SIG-M5 (cell line): ENCODE measurements at regions not wholly inside any gene's neighbourhood (a gene's known extent, or its start where the extent isn't known, plus 50 kb on each side); places are given as distances from the start of the nearest gene placed in this dataset.
"Not testable (repeated sequence)": the region's sequence is repeated elsewhere in the genome, so short reads cannot be mapped to it uniquely, and the experiment has no call there.

Experiments used
- DNase-seq: peaks from one replicate; lab custom pipeline; 2025; lab: John Stamatoyannopoulos, UW

DNA sequence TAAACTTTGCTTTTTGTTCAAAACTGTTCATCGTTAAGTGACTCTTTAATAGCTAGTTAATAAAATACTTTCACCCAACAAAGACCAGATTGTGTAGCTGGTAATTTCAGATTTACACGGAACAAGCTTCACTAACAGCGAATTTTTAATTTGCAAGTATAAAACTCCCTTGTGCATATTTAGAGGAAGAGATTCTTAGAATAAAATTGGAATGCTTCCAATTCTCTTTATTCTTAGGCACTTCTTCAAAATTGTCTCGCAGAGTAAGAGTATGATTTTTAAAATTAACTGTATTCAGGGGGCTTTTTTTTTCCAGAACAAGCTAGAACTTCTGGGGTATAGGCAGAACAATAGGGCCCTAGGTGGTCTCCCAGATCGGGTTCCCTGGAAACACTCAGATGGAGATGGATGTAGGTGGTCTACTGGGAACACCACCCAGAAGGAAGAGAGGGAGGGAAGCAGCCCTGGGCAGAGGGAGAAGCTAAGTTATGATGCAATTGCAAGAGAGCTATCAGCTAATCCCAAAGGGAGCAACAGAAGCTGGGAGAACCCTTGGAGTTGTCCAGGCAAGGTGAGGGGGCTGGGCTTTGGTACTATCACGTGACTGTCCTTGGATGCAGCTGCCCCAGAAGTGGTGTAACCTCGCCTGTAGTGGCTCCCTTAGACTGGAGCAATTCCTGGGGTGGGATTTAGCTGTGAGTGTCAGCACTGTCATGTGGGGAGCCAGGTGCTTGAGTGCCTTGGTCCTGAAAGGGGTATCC lies 151.7 kb upstream of the ASB18 start:
- no peak for DNase-seq

DNA sequence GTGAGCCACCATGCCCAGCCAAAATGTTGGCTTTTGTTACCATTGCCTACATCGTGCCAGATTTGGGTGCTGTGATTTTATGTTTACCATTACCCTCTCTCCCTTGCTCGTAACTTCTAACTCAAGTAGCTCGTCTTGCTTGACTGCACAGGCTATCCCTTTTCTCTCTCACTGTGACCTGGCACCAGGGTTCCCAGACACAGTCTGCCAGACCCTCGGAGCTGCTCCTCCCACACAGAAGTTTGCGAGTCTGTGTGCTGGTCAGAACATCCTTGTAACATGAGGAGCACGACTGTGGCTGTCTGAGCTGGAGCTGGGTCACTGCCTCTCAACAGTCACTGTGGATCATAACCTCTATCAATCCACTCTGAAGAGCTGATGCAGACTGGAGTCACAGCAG lies 152.5 kb upstream of the ACKR3 start:
- no peak for DNase-seq

DNA sequence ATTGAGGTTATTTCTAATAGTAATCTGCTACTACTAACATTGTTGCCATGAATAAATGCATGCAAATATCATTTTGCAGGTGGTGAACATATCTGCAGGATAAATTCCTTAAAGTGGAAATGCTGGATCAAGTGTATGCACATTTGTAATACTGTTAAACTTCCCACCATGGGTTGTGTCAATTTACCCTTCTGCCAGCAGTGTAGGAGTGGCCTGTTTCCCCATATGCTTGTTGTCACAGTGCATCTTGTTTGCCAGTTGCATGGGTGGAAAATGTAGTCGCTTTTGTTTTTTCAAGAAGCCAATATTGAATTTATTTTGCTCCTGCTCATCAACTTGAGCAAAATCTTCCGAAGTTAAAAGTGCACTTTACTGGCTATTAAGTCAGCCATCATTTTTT lies 139.0 kb upstream of the ACKR3 start:
- DNase-seq: no peak

DNA sequence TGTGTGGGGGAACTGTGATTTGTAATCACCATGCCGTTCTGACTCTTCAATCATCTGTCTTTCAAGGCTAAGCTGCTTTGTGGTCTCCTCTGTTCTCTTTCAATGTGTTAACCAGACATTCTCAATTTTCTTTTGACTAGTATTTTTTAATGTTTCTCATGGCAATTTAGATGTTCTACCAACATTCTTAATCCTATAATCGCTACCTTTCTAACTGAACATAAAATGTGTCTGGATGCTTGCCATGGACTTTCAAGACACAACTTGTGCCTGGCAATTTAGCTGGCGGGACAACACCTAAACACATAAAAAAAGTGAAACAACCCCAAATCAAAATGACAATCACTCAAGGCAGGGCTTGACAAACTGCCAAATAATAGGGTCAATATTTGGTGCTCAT lies 135.0 kb upstream of the ACKR3 start:
- DNase-seq: no peak

DNA sequence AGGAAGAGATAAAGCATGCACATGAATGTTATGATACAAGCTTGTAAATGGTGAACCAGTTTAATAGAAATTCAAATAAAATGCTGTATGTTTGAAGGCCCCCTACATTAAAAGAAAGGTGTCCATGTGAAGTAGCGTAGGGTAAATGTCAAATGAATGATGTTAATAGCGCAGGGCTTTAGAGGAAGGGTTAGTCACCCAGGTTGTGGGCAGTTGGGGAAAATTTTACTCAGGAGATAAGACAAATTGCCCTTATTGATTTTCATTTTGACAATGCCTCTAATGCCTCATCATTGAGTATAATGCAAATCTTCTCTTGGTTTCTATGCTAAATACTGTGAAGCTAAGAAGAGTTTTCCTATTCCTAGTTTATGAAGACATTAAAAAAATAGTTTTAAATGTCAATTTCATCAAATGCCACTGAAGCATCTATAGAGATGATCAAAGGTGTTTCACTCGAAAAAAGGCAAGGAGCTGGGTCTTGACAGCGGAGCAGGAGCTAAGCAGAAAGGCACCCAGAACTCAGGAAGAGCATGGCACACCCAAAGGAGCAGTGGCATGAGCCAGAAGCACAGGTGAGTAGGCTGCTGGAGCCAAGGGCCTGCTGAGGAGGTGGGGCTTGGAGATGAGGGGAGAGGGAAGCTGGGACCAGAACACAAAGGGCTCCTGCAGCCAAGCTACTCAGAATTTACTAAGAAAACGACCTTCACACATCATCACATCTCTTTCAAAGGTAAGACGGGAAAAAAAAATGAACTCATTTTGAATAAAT lies 129.3 kb upstream of the ACKR3 start:
- DNase-seq: no peak

DNA sequence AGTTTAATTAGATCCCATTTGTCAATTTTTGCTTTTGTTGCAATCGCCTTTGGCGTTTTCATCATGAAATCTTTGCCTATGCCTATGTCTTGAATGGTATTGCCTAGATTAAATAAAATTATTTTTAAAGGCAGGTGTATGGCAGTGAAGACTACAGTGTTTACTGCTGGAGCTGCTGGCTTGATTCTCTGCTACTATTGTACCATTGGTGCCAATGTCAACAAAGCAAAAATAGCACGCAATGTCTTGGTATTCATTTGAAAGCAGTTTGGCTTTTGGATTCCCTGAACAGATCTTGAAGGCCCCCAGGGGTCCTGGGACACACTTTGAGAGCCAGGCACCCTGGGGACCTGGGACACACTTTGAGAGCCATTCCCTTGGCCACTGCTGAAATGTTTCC lies 125.4 kb upstream of the ACKR3 start:
- no peak for DNase-seq

DNA sequence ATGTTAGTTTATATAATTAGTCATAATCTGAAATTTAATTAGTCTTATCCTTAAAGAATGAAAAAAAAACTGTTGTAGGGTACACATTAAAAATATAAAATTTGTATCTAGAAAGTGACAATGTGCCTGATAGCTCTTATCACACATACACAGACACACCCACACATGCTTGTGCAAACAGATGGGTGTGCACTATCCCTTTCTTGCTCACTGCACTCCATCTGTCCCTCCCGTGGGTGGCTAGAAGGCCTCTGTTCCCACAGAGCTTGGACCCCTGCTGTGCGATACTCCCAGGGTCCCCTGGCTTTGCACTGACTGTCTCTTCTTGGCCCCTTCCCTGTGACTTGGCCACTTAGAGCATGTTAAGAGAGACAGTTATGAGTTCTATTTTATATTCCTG lies 123.9 kb upstream of the ACKR3 start:
- DNase-seq: no peak

DNA sequence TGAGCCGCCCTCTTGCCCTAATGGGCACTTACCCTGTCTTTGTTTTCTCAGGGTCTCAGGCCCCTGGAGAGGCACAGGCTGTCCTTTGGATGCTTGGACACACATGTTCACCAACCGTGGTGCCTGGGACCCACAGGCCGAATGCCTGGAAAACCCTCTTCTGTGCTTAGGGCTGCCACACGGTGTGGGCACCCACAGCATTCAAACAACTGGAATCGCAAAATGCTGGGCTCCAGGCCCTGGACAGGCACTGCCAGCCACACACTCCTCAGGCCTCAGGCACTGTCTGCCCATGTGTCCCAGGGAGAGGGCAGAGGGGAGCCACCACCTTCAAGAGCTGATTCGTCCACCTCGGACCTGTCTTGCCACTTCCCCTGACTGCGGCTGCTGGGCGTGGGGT lies 123.1 kb upstream of the ACKR3 start:
- no peak for DNase-seq

DNA sequence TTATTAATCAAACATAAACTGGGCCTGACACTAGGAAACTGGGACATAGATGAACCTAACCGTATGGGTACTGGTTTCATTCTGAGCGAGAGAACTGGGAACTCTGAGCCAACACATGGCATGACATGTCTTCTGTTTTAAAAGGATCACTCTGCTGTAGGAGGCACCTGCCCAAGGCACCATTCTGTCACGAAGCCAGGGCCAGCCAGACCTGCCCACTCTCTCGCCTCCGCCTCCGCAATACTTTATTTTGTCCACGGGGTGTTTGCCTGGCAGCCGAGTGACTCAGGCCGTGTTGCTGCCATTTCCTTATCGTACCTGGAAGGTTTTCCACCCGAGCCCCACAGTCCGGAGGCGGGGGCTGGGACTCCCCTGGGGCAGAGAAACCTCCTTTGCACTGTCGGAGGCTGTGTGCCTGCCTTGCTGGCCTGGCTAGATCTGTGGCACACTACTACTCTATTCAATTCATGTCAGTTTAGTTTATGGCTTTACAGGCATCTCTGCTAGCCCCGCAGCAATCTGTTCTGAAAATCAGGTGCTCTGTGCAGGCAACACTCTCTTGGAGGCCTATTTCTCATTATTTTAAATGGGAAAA lies 120.4 kb upstream of the ACKR3 start:
- DNase-seq: no peak

DNA sequence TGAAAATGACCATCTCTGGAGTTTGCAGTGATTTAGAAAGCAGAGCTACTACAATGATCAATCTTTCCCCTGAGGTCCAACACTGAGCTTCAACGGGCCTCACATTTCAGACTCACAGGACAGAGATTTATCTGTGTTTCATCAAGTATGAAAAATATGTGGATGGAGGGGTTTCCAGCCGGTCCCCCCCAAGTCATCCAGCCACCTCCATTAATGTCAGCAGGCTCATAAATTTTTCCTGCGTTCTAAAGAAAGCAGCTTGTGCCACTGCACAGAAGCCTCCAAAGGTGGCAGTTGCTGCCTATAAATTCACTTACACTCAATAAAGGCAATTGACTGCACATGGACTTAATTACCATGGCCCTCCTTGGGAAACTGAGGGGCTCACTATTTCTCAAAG lies 117.4 kb upstream of the ACKR3 start:
- no peak for DNase-seq

DNA sequence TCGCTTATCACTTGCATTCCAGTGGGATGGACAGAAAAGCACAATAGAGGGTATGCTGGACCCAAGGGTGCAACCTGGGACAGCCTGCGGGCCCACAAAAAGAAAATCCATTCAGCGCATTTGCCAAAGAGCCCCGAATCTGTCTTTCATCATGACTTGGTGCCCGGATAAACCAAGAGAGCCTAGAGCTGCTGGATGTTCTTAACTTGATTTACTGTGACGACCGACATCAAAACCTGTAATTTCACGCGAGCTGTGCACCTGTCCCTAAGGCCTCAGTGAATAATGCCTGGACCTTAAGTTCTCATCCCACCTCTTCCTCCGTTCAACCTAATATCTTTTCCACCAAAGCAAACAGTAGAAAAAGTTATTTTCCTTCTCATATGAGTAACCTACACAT lies 115.5 kb upstream of the ACKR3 start:
- no peak for DNase-seq

DNA sequence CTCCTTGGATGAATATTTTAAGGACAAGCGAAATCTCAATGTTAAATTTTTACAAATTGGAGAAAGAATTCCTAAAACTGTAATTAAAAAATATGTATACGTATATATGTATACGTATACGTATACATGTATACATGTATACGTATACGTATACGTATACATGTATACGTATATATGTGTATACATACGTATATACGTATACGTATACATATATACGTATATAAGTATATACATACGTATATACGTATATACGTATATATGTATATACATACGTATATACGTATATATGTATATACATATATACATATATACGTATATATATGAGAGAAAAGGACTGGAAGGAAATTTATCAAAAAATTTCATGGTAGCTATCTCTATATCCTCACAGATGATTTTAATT lies 110.2 kb upstream of the ACKR3 start:
- no peak for DNase-seq

DNA sequence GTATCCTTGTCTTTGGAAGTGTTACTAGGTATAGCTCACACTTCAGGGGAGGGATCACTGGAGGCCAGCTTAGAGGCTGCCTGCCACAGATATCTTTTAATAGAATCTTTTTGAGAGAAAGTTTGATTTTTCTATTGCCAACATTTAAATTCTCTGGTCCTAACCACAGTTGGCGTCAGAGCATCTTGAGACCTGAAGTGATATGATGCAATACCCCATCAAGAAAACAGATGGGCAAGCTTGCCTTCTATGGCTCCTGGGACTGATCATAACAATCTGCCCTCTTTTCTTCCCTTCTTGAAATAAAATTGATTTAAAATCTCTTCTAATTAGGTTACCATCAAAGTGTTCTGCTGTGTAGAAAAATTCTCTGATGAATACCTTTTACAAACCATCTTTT lies 105.5 kb upstream of the ACKR3 start:
- no peak for DNase-seq

DNA sequence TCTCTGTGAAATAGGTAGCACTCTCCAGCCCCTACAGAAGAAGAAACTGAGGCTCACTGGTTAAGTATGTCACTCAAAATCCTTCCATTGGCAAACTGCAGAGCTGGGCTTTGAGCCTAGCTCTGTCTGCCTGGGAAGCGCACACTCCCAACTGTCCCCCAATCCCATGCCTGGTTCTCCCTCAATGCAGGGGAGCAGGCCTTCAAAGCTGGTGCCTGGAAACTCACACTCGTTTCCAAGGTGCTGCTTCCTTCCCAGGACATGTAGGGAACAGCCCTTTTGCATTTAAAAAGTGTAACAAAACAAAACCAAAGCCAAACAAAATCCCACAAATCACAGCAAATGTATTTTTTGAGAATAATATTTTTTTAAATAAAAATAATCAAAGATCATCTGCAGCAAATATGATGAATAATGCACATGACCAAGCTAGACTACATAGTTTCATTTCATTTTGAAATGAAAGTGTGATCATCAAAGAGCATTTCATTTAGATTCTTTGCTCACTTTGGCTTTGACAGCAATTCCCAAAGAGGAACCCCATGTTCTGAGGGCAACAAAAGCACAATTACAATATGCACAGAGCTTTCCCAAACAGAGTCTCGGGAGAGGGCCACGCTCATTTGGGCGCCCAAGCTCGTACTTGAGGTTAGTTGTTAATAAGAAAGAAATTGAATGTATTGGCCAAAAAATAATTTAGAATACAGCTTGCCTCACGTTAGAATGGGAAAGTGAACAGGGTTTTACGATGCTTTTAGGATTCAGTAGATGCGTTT lies 96.7 kb upstream of the ACKR3 start:
- no peak for DNase-seq

DNA sequence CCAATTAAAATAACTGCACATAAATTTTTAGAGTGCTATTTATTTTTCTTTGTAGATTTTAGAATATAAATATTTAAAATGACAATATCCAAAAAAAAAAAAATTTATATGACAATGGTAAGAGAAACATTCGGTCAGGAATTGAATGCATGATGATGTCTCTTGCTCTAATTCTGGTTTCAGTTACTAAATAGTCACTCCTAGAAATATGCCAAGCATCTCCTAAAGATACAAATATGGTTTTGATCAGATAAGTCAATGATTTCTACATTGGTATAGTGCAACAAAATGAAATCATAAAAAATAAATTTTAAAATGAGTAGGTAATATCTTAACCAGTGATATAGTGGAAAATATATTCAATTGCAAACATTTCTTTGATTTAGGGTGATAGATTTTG lies 95.9 kb upstream of the ACKR3 start:
- DNase-seq: no peak

DNA sequence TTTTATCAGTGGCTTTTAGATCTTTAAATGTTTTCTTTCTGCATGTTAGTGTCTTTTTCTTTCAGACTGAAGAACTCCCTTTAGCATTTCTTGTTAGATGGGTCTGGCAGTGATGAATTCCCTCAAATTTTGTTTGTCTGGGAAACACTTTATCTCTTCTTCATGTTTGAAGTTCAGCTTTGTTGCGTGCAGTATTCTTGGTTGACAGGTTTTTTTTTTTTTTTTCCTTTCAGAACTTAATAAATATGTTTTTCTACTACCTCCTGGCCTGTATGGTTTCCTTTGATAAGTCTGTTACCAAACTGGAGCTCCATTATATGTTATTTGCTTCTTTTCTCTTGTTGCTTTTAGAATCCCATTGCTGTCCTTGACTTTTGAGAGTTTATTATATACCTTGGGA lies 89.8 kb upstream of the ACKR3 start:
- no peak for DNase-seq

DNA sequence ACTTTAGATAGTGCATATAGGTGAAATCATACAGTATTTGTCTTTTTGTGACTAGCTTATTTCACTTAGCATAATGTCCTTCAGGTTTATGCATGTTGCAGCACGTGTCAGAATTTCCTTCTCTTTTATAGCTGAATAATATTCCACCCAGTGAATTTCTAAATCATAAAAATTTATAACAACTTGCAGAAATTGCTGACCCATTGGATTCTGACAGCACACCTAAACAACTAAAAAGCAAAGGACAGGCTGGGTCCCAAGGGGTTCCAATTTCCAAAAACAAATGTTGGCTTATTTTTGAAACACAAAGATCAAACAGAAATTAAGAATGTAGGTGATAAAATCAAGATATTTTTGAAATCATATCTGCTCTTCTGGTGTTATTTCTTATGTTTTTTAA lies 86.5 kb upstream of the ACKR3 start:
- DNase-seq: no peak

DNA sequence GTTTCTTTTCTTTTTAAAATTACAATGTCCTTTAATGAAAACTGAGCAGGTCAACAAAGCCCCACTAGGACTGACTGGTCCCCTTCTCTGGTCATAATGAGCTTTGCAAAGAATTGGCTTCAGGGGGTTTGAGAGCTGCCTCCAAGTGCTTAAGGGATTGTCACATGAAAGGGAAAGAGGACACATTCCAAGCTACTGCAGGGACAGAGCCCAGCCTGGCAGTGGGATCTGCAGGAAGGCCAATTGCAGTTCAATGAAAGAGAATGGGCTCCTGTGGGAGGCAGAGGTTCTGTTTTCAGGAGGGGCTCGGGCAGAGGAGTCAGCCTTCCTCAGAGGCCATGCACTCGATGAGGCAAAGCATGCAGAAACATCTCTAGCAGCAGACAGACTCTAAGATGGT lies 84.1 kb upstream of the ACKR3 start:
- no peak for DNase-seq

DNA sequence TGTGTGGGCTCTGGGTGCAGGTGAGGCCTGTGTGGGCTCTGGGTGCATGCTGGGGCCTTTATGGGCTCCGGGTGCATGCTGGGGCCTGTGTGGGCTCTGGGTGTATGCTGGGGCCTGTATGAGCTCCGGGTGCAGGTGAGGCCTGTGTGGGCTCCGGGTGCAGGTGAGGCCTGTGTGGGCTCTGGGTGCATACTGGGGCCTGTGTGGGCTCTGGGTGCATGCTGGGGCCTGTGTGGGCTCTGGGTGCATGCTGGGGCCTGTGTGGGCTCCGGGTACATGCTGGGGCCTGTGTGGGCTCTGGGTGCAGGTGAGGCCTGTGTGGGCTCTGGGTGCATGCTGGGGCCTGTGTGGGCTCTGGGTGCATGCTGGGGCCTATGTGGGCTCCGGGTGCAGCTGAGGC lies 80.5 kb upstream of the ACKR3 start:
- DNase-seq: not testable (repeated sequence)

DNA sequence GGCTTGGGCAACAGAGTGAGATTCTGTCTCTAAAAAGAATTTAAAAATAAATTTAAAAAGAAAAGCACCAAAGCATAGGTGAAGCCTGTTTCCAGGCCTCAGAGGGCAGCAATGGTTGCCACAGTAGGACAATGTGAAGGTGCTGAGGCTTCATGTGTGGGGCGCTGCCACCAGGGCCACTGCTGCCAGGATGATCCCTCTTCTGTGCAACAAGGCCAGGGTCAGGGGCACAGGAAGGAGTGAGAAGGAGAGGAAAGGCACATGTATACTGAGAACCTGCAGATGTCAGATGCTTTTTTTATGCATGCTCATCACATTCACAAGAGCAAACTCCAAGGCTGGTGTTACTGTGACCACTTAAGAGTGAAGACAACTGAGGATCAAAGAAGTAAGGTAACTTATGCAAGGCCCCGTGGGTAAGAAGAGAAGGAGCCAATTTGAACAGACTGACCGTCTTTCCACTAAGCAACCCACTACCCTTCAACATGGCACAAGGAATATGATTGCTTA lies 79.7 kb upstream of the ACKR3 start:
- DNase-seq: no peak

DNA sequence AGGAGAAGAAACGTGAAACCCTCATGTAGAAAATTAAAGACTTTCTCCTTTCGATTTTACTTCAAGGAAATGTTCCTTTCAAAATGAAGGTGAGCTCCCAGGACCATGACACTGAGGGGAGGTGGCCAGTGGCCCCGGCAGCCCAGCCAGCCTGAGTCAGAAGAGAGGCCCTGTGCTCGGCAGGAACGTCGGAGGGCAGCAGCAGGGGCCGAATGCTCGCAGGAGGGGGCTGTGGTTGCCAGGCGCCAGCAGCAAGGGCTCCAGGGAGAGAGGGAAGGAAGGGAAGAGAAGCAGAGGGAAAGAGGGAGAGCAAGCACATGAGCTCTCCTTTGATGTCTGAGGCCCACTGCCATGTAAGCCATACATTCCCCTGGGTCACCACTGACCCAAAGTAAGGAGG lies 73.3 kb upstream of the ACKR3 start:
- no peak for DNase-seq

DNA sequence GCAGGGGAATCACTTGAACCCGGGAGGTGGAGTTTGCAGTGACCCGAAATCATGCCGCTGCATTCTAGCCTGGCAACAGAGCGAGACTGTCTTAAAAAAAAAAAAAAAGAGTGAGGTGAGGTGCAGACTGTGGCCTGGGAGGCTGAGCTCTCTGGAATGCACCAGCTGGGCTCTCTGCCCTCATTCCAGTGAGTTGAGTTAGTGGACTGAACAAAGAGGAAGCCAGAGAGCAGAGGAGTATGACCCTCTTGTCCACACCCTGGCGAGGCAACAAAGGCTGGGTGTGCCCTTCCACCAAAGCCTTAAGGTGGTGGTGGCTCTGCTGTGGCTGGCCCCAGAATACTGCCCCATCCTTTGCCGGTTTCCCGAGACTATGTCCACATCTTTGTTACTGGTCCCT lies 71.3 kb upstream of the ACKR3 start:
- DNase-seq: no peak
